ENCODE measurements at regions not wholly inside any gene's neighbourhood (a gene's known extent, or its start where the extent isn't known, plus 50 kb on each side); places are given as distances from the start of the nearest gene placed in this dataset.

DNA sequence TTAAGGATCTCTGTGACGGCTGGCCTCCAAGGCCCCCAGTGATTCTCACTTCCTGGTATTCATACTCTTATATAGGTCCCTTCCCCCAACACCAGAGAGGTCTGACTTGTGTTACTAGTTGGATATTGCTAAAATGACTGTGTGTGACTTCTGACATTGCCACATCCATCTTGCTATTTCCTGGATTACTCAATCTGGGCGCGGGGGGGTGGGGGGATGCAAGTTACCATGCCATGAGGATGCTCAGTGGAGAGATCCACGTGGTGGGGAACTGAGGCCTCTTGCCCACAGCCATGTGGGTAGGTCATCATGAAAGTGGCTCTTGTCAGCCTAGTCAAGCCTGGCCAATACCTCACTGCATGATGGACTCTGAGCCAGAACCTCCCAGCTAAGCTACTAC lies 117.0 kb downstream of the UBE2U start:
- no peaks in the 10 kb centered on the region for H3K79me2 ChIP-seq (ENCODE audit: control insufficient read depth, insufficient read depth, low read length)
- H3K4me1 ChIP-seq (ENCODE audit: control insufficient read depth, extremely low read depth, insufficient read depth, low read length): no peaks in the 10 kb centered on the region
- TF ChIP-seq EZH2 (IDR thresholded peaks at IDR 0.05; ENCODE audit: low read length): no peak
- TF ChIP-seq, protein P1, sequence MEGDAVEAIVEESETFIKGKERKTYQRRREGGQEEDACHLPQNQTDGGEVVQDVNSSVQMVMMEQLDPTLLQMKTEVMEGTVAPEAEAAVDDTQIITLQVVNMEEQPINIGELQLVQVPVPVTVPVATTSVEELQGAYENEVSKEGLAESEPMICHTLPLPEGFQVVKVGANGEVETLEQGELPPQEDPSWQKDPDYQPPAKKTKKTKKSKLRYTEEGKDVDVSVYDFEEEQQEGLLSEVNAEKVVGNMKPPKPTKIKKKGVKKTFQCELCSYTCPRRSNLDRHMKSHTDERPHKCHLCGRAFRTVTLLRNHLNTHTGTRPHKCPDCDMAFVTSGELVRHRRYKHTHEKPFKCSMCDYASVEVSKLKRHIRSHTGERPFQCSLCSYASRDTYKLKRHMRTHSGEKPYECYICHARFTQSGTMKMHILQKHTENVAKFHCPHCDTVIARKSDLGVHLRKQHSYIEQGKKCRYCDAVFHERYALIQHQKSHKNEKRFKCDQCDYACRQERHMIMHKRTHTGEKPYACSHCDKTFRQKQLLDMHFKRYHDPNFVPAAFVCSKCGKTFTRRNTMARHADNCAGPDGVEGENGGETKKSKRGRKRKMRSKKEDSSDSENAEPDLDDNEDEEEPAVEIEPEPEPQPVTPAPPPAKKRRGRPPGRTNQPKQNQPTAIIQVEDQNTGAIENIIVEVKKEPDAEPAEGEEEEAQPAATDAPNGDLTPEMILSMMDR (optimal IDR thresholded peaks at IDR 0.05 in 1 of 3, IDR thresholded peaks at IDR 0.05 in 1 of 3, conservative IDR thresholded peaks at IDR 0.05 in 1 of 3; ENCODE audit: extremely low read depth in 1 of 3, insufficient read depth in 2 of 3, low read length in 3 of 3): no peak
- no peak overlapping the region for H3K9ac ChIP-seq (ENCODE audit: control insufficient read depth, extremely low read depth, insufficient read depth, low read length)
- no peak overlapping the region for H3K4me2 ChIP-seq (ENCODE audit: control insufficient read depth, extremely low read depth, insufficient read depth, low read depth, low read length)
- FAIRE-seq: no peak
- no peaks in the 10 kb centered on the region for H3K27me3 ChIP-seq (ENCODE audit: control insufficient read depth, extremely low read depth, insufficient read depth, low read length)
- DNase-seq (ENCODE audit: low read depth, low spot score): no peak
- no peaks in the 10 kb centered on the region for H3K9me1 ChIP-seq (ENCODE audit: control insufficient read depth, extremely low read depth, insufficient read depth, low read length)
- H3K36me3 ChIP-seq (ENCODE audit: control insufficient read depth in 2 of 2, extremely low read depth in 1 of 2, insufficient read depth in 2 of 2, low read length in 2 of 2): no peaks in the 10 kb centered on the region
- H3K4me3 ChIP-seq (ENCODE audit: control insufficient read depth in 2 of 3, extremely low read depth in 1 of 3, insufficient read depth in 2 of 3, low read depth in 1 of 3, low read length in 3 of 3): no peak overlapping the region
- dilution Hi-C loops (cut with MboI; ENCODE audit: extremely low pct_ligation_motif_present, low sequenced_read_pairs): no loop called here
- H2AFZ ChIP-seq (ENCODE audit: control insufficient read depth, low read length): no peak overlapping the region
- no peak overlapping the region for H3K27ac ChIP-seq (ENCODE audit: control insufficient read depth, insufficient read depth, low read length)
- no peaks in the 10 kb centered on the region for H3K9me3 ChIP-seq (ENCODE audit: control insufficient read depth, low read depth, low read length)
- no peaks in the 10 kb centered on the region for H4K20me1 ChIP-seq (ENCODE audit: control insufficient read depth, extremely low read depth, insufficient read depth, low read length)

DNA sequence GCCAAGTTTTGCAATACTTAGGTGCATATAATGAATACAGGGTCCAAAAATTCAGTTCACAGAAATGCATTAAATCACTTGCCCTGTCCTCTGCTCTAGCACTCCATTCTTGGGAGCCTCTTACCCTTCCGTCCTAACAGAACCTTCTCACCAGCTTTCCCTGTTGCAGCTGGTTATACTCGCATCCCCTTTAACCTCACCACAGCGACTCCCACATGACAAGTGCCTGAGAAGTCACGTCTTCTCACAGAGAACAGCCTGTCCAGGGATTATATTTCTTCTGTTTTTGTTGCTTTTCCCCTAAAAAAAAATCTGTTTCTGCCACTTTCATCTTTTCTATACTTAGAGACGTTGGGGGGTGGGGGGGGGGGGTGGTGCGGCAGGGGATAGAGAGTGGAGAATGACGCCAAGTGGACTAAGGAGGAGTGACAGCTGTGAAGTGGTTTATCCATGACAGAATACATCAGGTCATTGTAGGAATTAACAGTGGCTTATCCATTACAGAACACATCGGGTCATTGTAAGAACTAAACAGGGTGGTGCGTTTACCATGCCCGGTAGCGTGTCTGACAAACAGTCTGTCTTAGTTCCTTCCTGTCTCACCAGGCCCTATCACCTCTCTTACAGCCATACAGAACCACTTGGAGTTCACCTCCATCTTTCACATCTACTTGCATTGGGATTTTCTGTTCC lies 117.6 kb downstream of the UBE2U start:
- no peaks in the 10 kb centered on the region for H4K20me1 ChIP-seq (ENCODE audit: control insufficient read depth, extremely low read depth, insufficient read depth, low read length)
- H3K4me1 ChIP-seq (ENCODE audit: control insufficient read depth, extremely low read depth, insufficient read depth, low read length): no peaks in the 10 kb centered on the region
- no peaks in the 10 kb centered on the region for H3K9me1 ChIP-seq (ENCODE audit: control insufficient read depth, extremely low read depth, insufficient read depth, low read length)
- no peak overlapping the region for H3K27ac ChIP-seq (ENCODE audit: control insufficient read depth, insufficient read depth, low read length)
- DNase-seq (ENCODE audit: low read depth, low spot score) (no peak), FAIRE-seq (no peak)
- no peak for TF ChIP-seq EZH2 (IDR thresholded peaks at IDR 0.05; ENCODE audit: low read length)
- TF ChIP-seq, protein P1 (optimal IDR thresholded peaks at IDR 0.05 in 1 of 3, IDR thresholded peaks at IDR 0.05 in 1 of 3, conservative IDR thresholded peaks at IDR 0.05 in 1 of 3; ENCODE audit: extremely low read depth in 1 of 3, insufficient read depth in 2 of 3, low read length in 3 of 3): no peak
- H3K36me3 ChIP-seq (ENCODE audit: control insufficient read depth in 2 of 2, extremely low read depth in 1 of 2, insufficient read depth in 2 of 2, low read length in 2 of 2): no peaks in the 10 kb centered on the region
- no peaks in the 10 kb centered on the region for H3K9me3 ChIP-seq (ENCODE audit: control insufficient read depth, low read depth, low read length)
- no peak overlapping the region for H3K4me3 ChIP-seq (ENCODE audit: control insufficient read depth in 2 of 3, extremely low read depth in 1 of 3, insufficient read depth in 2 of 3, low read depth in 1 of 3, low read length in 3 of 3)
- H2AFZ ChIP-seq (ENCODE audit: control insufficient read depth, low read length): no peak overlapping the region
- H3K4me2 ChIP-seq (ENCODE audit: control insufficient read depth, extremely low read depth, insufficient read depth, low read depth, low read length): no peak overlapping the region
- H3K27me3 ChIP-seq (ENCODE audit: control insufficient read depth, extremely low read depth, insufficient read depth, low read length): no peaks in the 10 kb centered on the region
- no peaks in the 10 kb centered on the region for H3K79me2 ChIP-seq (ENCODE audit: control insufficient read depth, insufficient read depth, low read length)
- H3K9ac ChIP-seq (ENCODE audit: control insufficient read depth, extremely low read depth, insufficient read depth, low read length): no peak overlapping the region
- dilution Hi-C loops (cut with MboI; ENCODE audit: extremely low pct_ligation_motif_present, low sequenced_read_pairs): no loop called here
